HL-60 (cell line): ENCODE measurements at regions not wholly inside any gene's neighbourhood (a gene's known extent, or its start where the extent isn't known, plus 50 kb on each side); places are given as distances from the start of the nearest gene placed in this dataset.

Experiments used
- DNase-seq, 2 experiments: peaks; one replicate each; pipeline ENCODE4 v3.0.0-alpha.2; 2010 to 2020; ENCODE audit warnings: low read depth in 1 of 2, low spot score in 1 of 2
- H3K27ac ChIP-seq: fragments of 250-450 bp; sonication (Bioruptor Pico); replicated peaks from 2 replicates; pipeline ENCODE4 v1.5.1; 2020; ENCODE audit warnings: mild to moderate bottlenecking, moderate library complexity
- H3K27me3 ChIP-seq: fragments of 250-450 bp; sonication (Bioruptor Pico); 2 replicates; pipeline ENCODE4 v1.5.1; 2021; ENCODE audit warnings: mild to moderate bottlenecking, moderate library complexity; ENCODE audit not compliant: insufficient read depth, poor library complexity, severe bottlenecking
- H3K4me3 ChIP-seq: replicated peaks from 2 replicates; pipeline ENCODE4 v1.5.1; 2011; ENCODE audit warnings: mild to moderate bottlenecking, control low read depth, low read length; ENCODE audit not compliant: insufficient read depth
- CTCF ChIP-seq: IDR thresholded peaks from one replicate; pipeline ENCODE4 v1.5.1; 2011; ENCODE audit warnings: low read length, control low read depth, inconsistent platforms; ENCODE audit not compliant: insufficient read depth
- GABPA ChIP-seq: IDR thresholded peaks from 2 replicates; pipeline ENCODE4 v1.6.1; 2012; ENCODE audit warnings: low read depth
- POLR2AphosphoS5 ChIP-seq: IDR thresholded peaks from 2 replicates; pipeline ENCODE4 v1.6.1; 2012; ENCODE audit warnings: low read depth
- REST ChIP-seq: IDR thresholded peaks from 2 replicates; pipeline ENCODE4 v1.6.1; 2012; ENCODE audit warnings: low read depth; ENCODE audit not compliant: insufficient replicate concordance
- SPI1 ChIP-seq: IDR thresholded peaks from 2 replicates; pipeline ENCODE4 v1.6.1; 2012; ENCODE audit warnings: low read depth, mild to moderate bottlenecking, borderline replicate concordance

GRCh38 chr10:21130683-21131442 is 233.8 kb upstream of the NEBL start:
- no peak for TF ChIP-seq POLR2AphosphoS5
- no peak for TF ChIP-seq CTCF
- TF ChIP-seq SPI1, result no peak
- TF ChIP-seq GABPA, result no peak
- no peak for TF ChIP-seq REST
- no peak for DNase-seq
- Histone ChIP-seq H3K27me3 (no peaks in the 10 kb centered on the region), H3K4me3 (no peak overlapping the region), H3K27ac (no peak overlapping the region)

GRCh38 chr10:21130108-21130507 is 233.0 kb upstream of the NEBL start:
- Histone ChIP-seq H3K27ac (no peak overlapping the region), H3K27me3 (no peaks in the 10 kb centered on the region), H3K4me3 (no peak overlapping the region)
- DNase-seq, result no peak
- TF ChIP-seq CTCF, result no peak
- TF ChIP-seq REST, result no peak
- no peak for TF ChIP-seq SPI1
- TF ChIP-seq GABPA, result no peak
- no peak for TF ChIP-seq POLR2AphosphoS5

- no peak for DNase-seq
- TF ChIP-seq POLR2AphosphoS5 (no peak), SPI1 (no peak), REST (no peak), CTCF (no peak), GABPA (no peak)
- no peaks in the 10 kb centered on the region for H3K27me3 ChIP-seq
Measured at GRCh38 chr10:21125471-21126228, 228.5 kb upstream of the NEBL start.

More at GRCh38 chr10:21125471-21126228, 228.5 kb upstream of the NEBL start:
- Histone ChIP-seq H3K4me3 (no peak overlapping the region), H3K27ac (no peak overlapping the region)
